T-cell (primary cell): ENCODE measurements at regions not wholly inside any gene's neighbourhood (a gene's known extent, or its start where the extent isn't known, plus 50 kb on each side); places are given as distances from the start of the nearest gene placed in this dataset.

Experiments
- ATAC-seq, 4 experiments: fragments of 200-7000 bp in 3 of 4; fragments of 150-1000 bp in 1 of 4; cut with Tn5 transposase; replicated peaks in 1 of 4; 1 replicate in 3 of 4; 2 replicates in 1 of 4; pipeline ENCODE4 v1.10.0; 2021; ENCODE audit warnings: moderate library complexity in 3 of 4, mild to moderate bottlenecking in 2 of 4, moderate number of reproducible peaks in 1 of 4
- CTCF ChIA-PET, 2 donors: fragments of 300-600 bp; sonication (Branson Sonifier 250); formaldehyde crosslinking; loops; one replicate each; lab custom pipeline; 2022; ENCODE audit warnings: antibody characterized with exemption in 2 of 2; lab: Charles Lee
- POLR2A ChIA-PET, 2 donors: fragments of 300-600 bp; sonication (Branson Sonifier 250); formaldehyde crosslinking; loops; one replicate each; lab custom pipeline; 2022; ENCODE audit warnings: antibody characterized with exemption in 2 of 2; lab: Charles Lee
- DNase-seq, 35 experiments: peaks; one replicate each; pipeline versions ENCODE4 v3.0.0 to v3.0.0-alpha.2; 2013 to 2023
- H3K27ac ChIP-seq: one replicate; pipeline ENCODE4 v1.5.1; 2013; ENCODE audit warnings: low read length
- H3K27me3 ChIP-seq, 2 experiments: replicated peaks in 1 of 2; 1 replicate in 1 of 2; 2 replicates in 1 of 2; pipeline versions ENCODE4 v1.6.1 to v1.7.0; 2013; ENCODE audit warnings: low read length in 1 of 2, mixed read lengths in 1 of 2; ENCODE audit not compliant: control insufficient read depth in 2 of 2, insufficient read depth in 2 of 2; ENCODE audit errors: extremely low read depth in 1 of 2
- H3K36me3 ChIP-seq, 2 donors: 1 replicate in 1 of 2; 2 replicates in 1 of 2; pipeline versions ENCODE4 v1.6.1 to v1.7.0; 2013; ENCODE audit warnings: low read length in 1 of 2; ENCODE audit not compliant: control insufficient read depth in 2 of 2, insufficient read depth in 1 of 2; ENCODE audit errors: extremely low read depth in 1 of 2
- H3K4me1 ChIP-seq, 2 experiments: 1 replicate in 1 of 2; 2 replicates in 1 of 2; pipeline versions ENCODE4 v1.6.1 to v1.7.0; 2013; ENCODE audit warnings: low read length in 2 of 2, mixed read lengths in 1 of 2; ENCODE audit not compliant: insufficient read depth in 2 of 2, control insufficient read depth in 1 of 2; ENCODE audit errors: extremely low read depth in 1 of 2
- H3K4me3 ChIP-seq, 2 donors: 1 replicate in 1 of 2; 2 replicates in 1 of 2; pipeline versions ENCODE4 v1.5.1 to v1.7.0; 2013; ENCODE audit warnings: mild to moderate bottlenecking in 2 of 2, low read length in 1 of 2, moderate library complexity in 1 of 2; ENCODE audit not compliant: control insufficient read depth in 1 of 2; ENCODE audit errors: extremely low read depth in 1 of 2
- H3K9me3 ChIP-seq: 2 replicates; pipeline ENCODE4 v1.7.0; 2013
- H3K27ac Mint-ChIP-seq, 2 donors: one replicate each; pipeline ENCODE4 v1.8.0; 2020 to 2021; ENCODE audit warnings: mild to moderate bottlenecking in 2 of 2, mixed read lengths in 2 of 2
- H3K27me3 Mint-ChIP-seq, 2 donors: one replicate each; pipeline ENCODE4 v1.8.0; 2021 to 2022; ENCODE audit warnings: mixed read lengths in 2 of 2
- H3K36me3 Mint-ChIP-seq: one replicate; pipeline ENCODE4 v1.8.0; 2021; ENCODE audit warnings: mixed read lengths
- H3K4me1 Mint-ChIP-seq, 3 donors: one replicate each; pipeline ENCODE4 v1.8.0; 2020 to 2022; ENCODE audit warnings: mixed read lengths in 3 of 3, mild to moderate bottlenecking in 1 of 3
- H3K4me3 Mint-ChIP-seq, 3 donors: one replicate each; pipeline ENCODE4 v1.8.0; 2020 to 2022; ENCODE audit warnings: mild to moderate bottlenecking in 3 of 3, mixed read lengths in 3 of 3, moderate library complexity in 3 of 3
- H3K9me3 Mint-ChIP-seq, 3 donors: one replicate each; pipeline ENCODE4 v1.8.0; 2020 to 2022; ENCODE audit warnings: mixed read lengths in 3 of 3
- WGBS: methylation state at CpG from one replicate; pipeline ENCODE4 v1.1.5; 2013; ENCODE audit warnings: missing lambda C conversion rate; ENCODE audit not compliant: insufficient coverage; 5-methylcytosine and 5-hydroxymethylcytosine counted together

DNA sequence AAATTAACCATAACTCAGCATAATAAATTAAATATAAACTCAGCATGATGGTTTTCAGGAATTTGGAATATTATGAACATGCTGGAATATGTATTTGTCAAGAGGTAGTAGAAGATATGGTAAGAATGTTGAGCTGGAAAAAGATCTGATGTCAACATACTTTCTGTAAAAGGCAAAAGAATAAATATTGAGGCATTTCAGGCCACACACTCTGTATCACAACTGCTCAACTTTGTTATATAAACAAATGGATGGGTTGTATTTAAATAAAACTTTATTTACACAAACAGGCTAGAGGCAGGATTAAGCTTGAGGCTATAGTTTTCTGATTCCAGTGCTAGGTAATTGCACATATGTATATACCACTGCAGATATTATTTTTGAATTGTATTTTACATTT, 1409.4 kb downstream of the MRPL39 start:
- DNase-seq: no peak
- H3K36me3 ChIP-seq: no peaks in the 10 kb centered on the region
- no peak overlapping the region for H3K4me3 ChIP-seq
- H3K4me1 ChIP-seq: no peaks in the 10 kb centered on the region
- H3K9me3 ChIP-seq: no peaks in the 10 kb centered on the region
- Mint-ChIP-seq H3K27me3 (no peaks in the 10 kb centered on the region), H3K4me1 (no peaks in the 10 kb centered on the region), H3K36me3 (no peaks in the 10 kb centered on the region), H3K4me3 (no peak overlapping the region), H3K27ac (no peak overlapping the region), H3K9me3 (peaks cover 0 to under 1% (median 0%) of the 10 kb centered on the region in 3 donors)
- no peaks in the 10 kb centered on the region for H3K27me3 ChIP-seq
- no peak overlapping the region for H3K27ac ChIP-seq
- POLR2A ChIA-PET: interaction anchor here in 1 of 2 donors (0.6 kb wide), 1 partner anchor 42 kb away, joined by 3 read pairs; no protein-coding TSS in a partner anchor
- no peak for ATAC-seq
- CTCF ChIA-PET: no interaction called here

- Mint-ChIP-seq H3K4me1 (no peaks in the 10 kb centered on the region), H3K27ac (no peak overlapping the region), H3K36me3 (no peaks in the 10 kb centered on the region), H3K4me3 (no peak overlapping the region), H3K9me3 (peaks cover 0 to 4% (median 0%) of the 10 kb centered on the region in 3 donors), H3K27me3 (no peaks in the 10 kb centered on the region)
- CTCF ChIA-PET: no interaction called here
- ATAC-seq (no peak), DNase-seq (no peak)
- no peak overlapping the region for H3K27ac ChIP-seq
- H3K36me3 ChIP-seq: no peaks in the 10 kb centered on the region
- POLR2A ChIA-PET: no interaction called here
- H3K4me1 ChIP-seq: no peaks in the 10 kb centered on the region
- H3K9me3 ChIP-seq: no peaks in the 10 kb centered on the region
- no peaks in the 10 kb centered on the region for H3K27me3 ChIP-seq
- no CpG with 5 or more reads among the region's 5 CpGs for WGBS
- H3K4me3 ChIP-seq: no peak overlapping the region
These were observed 1410.1 kb downstream of the MRPL39 start for GRCh38 chr21:24197132-24197643.

GRCh38 chr21:24188506-24188905, 1418.8 kb downstream of the MRPL39 start:
- Mint-ChIP-seq H3K36me3 (no peaks in the 10 kb centered on the region), H3K27ac (no peak overlapping the region), H3K27me3 (no peaks in the 10 kb centered on the region), H3K4me1 (no peaks in the 10 kb centered on the region), H3K9me3 (peaks cover 0 to 4% (median 0%) of the 10 kb centered on the region in 3 donors), H3K4me3 (no peak overlapping the region)
- H3K9me3 ChIP-seq: no peaks in the 10 kb centered on the region
- H3K4me3 ChIP-seq: no peak overlapping the region
- ChIA-PET POLR2A (no interaction called here), CTCF (no interaction called here)
- no peak overlapping the region for H3K27ac ChIP-seq
- no peaks in the 10 kb centered on the region for H3K4me1 ChIP-seq
- ATAC-seq: no peak
- H3K36me3 ChIP-seq: no peaks in the 10 kb centered on the region
- 100% methylated on average over 1 of the region's 4 CpGs for WGBS
- DNase-seq: no peak
- no peaks in the 10 kb centered on the region for H3K27me3 ChIP-seq

- no peaks in the 10 kb centered on the region for H3K27me3 ChIP-seq
- H3K4me1 ChIP-seq: no peaks in the 10 kb centered on the region
- no peaks in the 10 kb centered on the region for H3K27me3 Mint-ChIP-seq
- H3K4me1 Mint-ChIP-seq: no peaks in the 10 kb centered on the region
- no peak overlapping the region for H3K4me3 Mint-ChIP-seq
- H3K9me3 ChIP-seq: no peaks in the 10 kb centered on the region
- DNase-seq (no peak), ATAC-seq (no peak)
- no peak overlapping the region for H3K27ac Mint-ChIP-seq
- H3K9me3 Mint-ChIP-seq: peaks cover 4 to 11% (median 10%) of the 10 kb centered on the region in 3 donors
- H3K36me3 ChIP-seq: no peaks in the 10 kb centered on the region
- H3K36me3 Mint-ChIP-seq: no peaks in the 10 kb centered on the region
- CTCF ChIA-PET: no interaction called here
- 84% methylated on average over 2 of the region's 3 CpGs for WGBS
- POLR2A ChIA-PET: no interaction called here
- no peak overlapping the region for H3K4me3 ChIP-seq
- no peak overlapping the region for H3K27ac ChIP-seq
These were observed 1424.2 kb downstream of the MRPL39 start for GRCh38 chr21:24183077-24183476.

GRCh38 chr21:24179110-24179509, 1428.2 kb downstream of the MRPL39 start:
- Mint-ChIP-seq H3K27ac (no peak overlapping the region), H3K4me1 (no peaks in the 10 kb centered on the region), H3K9me3 (peaks cover 4 to 13% (median 11%) of the 10 kb centered on the region in 3 donors), H3K36me3 (no peaks in the 10 kb centered on the region), H3K4me3 (no peak overlapping the region), H3K27me3 (no peaks in the 10 kb centered on the region)
- CTCF ChIA-PET: no interaction called here
- ATAC-seq (no peak), DNase-seq (no peak)
- H3K36me3 ChIP-seq: no peaks in the 10 kb centered on the region
- H3K9me3 ChIP-seq: no peaks in the 10 kb centered on the region
- H3K27me3 ChIP-seq: no peaks in the 10 kb centered on the region
- POLR2A ChIA-PET: no interaction called here
- H3K27ac ChIP-seq: no peak overlapping the region
- WGBS: 0% methylated on average over 1 of the region's 1 CpG
- no peak overlapping the region for H3K4me3 ChIP-seq
- no peaks in the 10 kb centered on the region for H3K4me1 ChIP-seq

GRCh38 chr21:24175106-24175505, 1432.2 kb downstream of the MRPL39 start:
- CTCF ChIA-PET: no interaction called here
- H3K4me1 ChIP-seq: no peaks in the 10 kb centered on the region

GRCh38 chr21:24171736-24172135, 1435.5 kb downstream of the MRPL39 start:
- DNase-seq: no peak
- ATAC-seq: no peak
- Mint-ChIP-seq H3K4me1 (no peaks in the 10 kb centered on the region), H3K27me3 (no peaks in the 10 kb centered on the region), H3K4me3 (no peak overlapping the region), H3K36me3 (no peaks in the 10 kb centered on the region), H3K27ac (no peak overlapping the region), H3K9me3 (peaks cover 0 to 3% (median 2%) of the 10 kb centered on the region in 3 donors)
- POLR2A ChIA-PET: no interaction called here
- Histone ChIP-seq H3K36me3 (no peaks in the 10 kb centered on the region), H3K4me3 (no peak overlapping the region), H3K27me3 (no peaks in the 10 kb centered on the region), H3K4me1 (no peaks in the 10 kb centered on the region), H3K9me3 (no peaks in the 10 kb centered on the region), H3K27ac (no peak overlapping the region)
- WGBS: 77% methylated on average over 3 of the region's 4 CpGs
- CTCF ChIA-PET: interaction anchor here in 1 of 2 donors (0.6 kb wide), 1 partner anchor 11 kb away, joined by 7 read pairs; no protein-coding TSS in a partner anchor

More at GRCh38 chr21:24175106-24175505, 1432.2 kb downstream of the MRPL39 start:
- Mint-ChIP-seq H3K4me3 (no peak overlapping the region), H3K9me3 (peaks cover 4 to 11% (median 11%) of the 10 kb centered on the region in 3 donors), H3K4me1 (no peaks in the 10 kb centered on the region), H3K27ac (no peak overlapping the region), H3K27me3 (no peaks in the 10 kb centered on the region), H3K36me3 (no peaks in the 10 kb centered on the region)
- no peaks in the 10 kb centered on the region for H3K36me3 ChIP-seq
- ATAC-seq (no peak), DNase-seq (no peak)
- no peak overlapping the region for H3K4me3 ChIP-seq
- 100% methylated on average over 1 of the region's 1 CpG for WGBS
- no peak overlapping the region for H3K27ac ChIP-seq
- H3K27me3 ChIP-seq: no peaks in the 10 kb centered on the region
- POLR2A ChIA-PET: no interaction called here
- H3K9me3 ChIP-seq: no peaks in the 10 kb centered on the region
